ENCODE measurements at regions not wholly inside any gene's neighbourhood (a gene's known extent, or its start where the extent isn't known, plus 50 kb on each side); places are given as distances from the start of the nearest gene placed in this dataset.

GRCh38 chr2:150853263-150853662 is 365.8 kb upstream of the RND3 start:
- ATAC-seq, result no peak
- no peak overlapping the region for H3K4me2 ChIP-seq (ENCODE audit: low read length)
- no peaks in the 10 kb centered on the region for H3K79me2 ChIP-seq (ENCODE audit: low read length)
- no peak overlapping the region for H3K27ac ChIP-seq (ENCODE audit: low read length)
- H3K9ac ChIP-seq (ENCODE audit: low read length), result no peak overlapping the region
- no peak for DNase-seq
- intact Hi-C loops (cut with micrococcal nuclease), result no loop called here
- H2AFZ ChIP-seq (ENCODE audit: low read length), result no peak overlapping the region
- CTCF ChIA-PET, result no interaction called here
- no peak for TF ChIP-seq CTCF (conservative IDR thresholded peaks at IDR 0.05; ENCODE audit: low read depth, low read length)
- no peak for TF ChIP-seq EZH2phosphoT487 (IDR thresholded peaks at IDR 0.05; ENCODE audit: borderline replicate concordance, low read length)
- TF ChIP-seq EZH2 (IDR thresholded peaks at IDR 0.05; ENCODE audit: low read length, unreplicated experiment), result no peak
- POLR2A ChIA-PET (ENCODE audit: unreplicated experiment), result no interaction called here
- H3K27me3 ChIP-seq (ENCODE audit: low read length), result no peaks in the 10 kb centered on the region
- peaks cover 5% of the 10 kb centered on the region for H3F3A ChIP-seq (ENCODE audit: low read length, unreplicated experiment)
- no peaks in the 10 kb centered on the region for H3K36me3 ChIP-seq (ENCODE audit: low read depth, low read length)
- BruUV-seq (replicated peaks), result no TSS peak
- H3K4me1 ChIP-seq (ENCODE audit: insufficient read depth, low read length), result peaks cover 28% of the 10 kb centered on the region
- H3K9me3 ChIP-seq (ENCODE audit: low read length), result no peaks in the 10 kb centered on the region
- H4K20me1 ChIP-seq (ENCODE audit: low read length), result no peaks in the 10 kb centered on the region
- no peak overlapping the region for H3K4me3 ChIP-seq (ENCODE audit: low read length)
- no peaks in the 10 kb centered on the region for H3K9me2 ChIP-seq (replicated peaks; ENCODE audit: low read length)

- no peaks in the 10 kb centered on the region for H3K9me3 ChIP-seq (ENCODE audit: low read length)
- no peaks in the 10 kb centered on the region for H4K20me1 ChIP-seq (ENCODE audit: low read length)
- no peak overlapping the region for H3K4me3 ChIP-seq (ENCODE audit: low read length)
- TF ChIP-seq CTCF (conservative IDR thresholded peaks at IDR 0.05; ENCODE audit: low read depth, low read length) (no peak), EZH2phosphoT487 (IDR thresholded peaks at IDR 0.05; ENCODE audit: borderline replicate concordance, low read length) (no peak), EZH2 (IDR thresholded peaks at IDR 0.05; ENCODE audit: low read length, unreplicated experiment) (no peak)
- ChIA-PET CTCF (no interaction called here), POLR2A (ENCODE audit: unreplicated experiment) (no interaction called here)
- H2AFZ ChIP-seq (ENCODE audit: low read length), result no peak overlapping the region
- H3K9me2 ChIP-seq (replicated peaks; ENCODE audit: low read length), result no peaks in the 10 kb centered on the region
- H3K4me1 ChIP-seq (ENCODE audit: insufficient read depth, low read length), result peaks cover 10% of the 10 kb centered on the region
- H3K79me2 ChIP-seq (ENCODE audit: low read length), result no peaks in the 10 kb centered on the region
- H3F3A ChIP-seq (ENCODE audit: low read length, unreplicated experiment), result no peaks in the 10 kb centered on the region
- ATAC-seq, result no peak
- no peaks in the 10 kb centered on the region for H3K27me3 ChIP-seq (ENCODE audit: low read length)
- no peak for DNase-seq
- H3K4me2 ChIP-seq (ENCODE audit: low read length), result no peak overlapping the region
- no peak overlapping the region for H3K27ac ChIP-seq (ENCODE audit: low read length)
- intact Hi-C loops (cut with micrococcal nuclease), result no loop called here
- no TSS peak for BruUV-seq (replicated peaks)
- H3K36me3 ChIP-seq (ENCODE audit: low read depth, low read length), result no peaks in the 10 kb centered on the region
- H3K9ac ChIP-seq (ENCODE audit: low read length), result no peak overlapping the region
Measured at GRCh38 chr2:150850641-150851040, 363.2 kb upstream of the RND3 start.

- no peak overlapping the region for H2AFZ ChIP-seq (ENCODE audit: low read length)
- ChIA-PET POLR2A (ENCODE audit: unreplicated experiment) (no interaction called here), CTCF (no interaction called here)
- H3K4me1 ChIP-seq (ENCODE audit: insufficient read depth, low read length), result peaks cover 6% of the 10 kb centered on the region; the same call in 1 of the 2 replicates
- H3F3A ChIP-seq (ENCODE audit: low read length, unreplicated experiment), result no peaks in the 10 kb centered on the region
- no peaks in the 10 kb centered on the region for H3K9me2 ChIP-seq (replicated peaks; ENCODE audit: low read length)
- TF ChIP-seq EZH2 (IDR thresholded peaks at IDR 0.05; ENCODE audit: low read length, unreplicated experiment) (no peak), EZH2phosphoT487 (IDR thresholded peaks at IDR 0.05; ENCODE audit: borderline replicate concordance, low read length) (no peak), CTCF (conservative IDR thresholded peaks at IDR 0.05; ENCODE audit: low read depth, low read length) (no peak)
- no peaks in the 10 kb centered on the region for H3K36me3 ChIP-seq (ENCODE audit: low read depth, low read length)
- H3K27me3 ChIP-seq (ENCODE audit: low read length), result no peaks in the 10 kb centered on the region
- H4K20me1 ChIP-seq (ENCODE audit: low read length), result no peaks in the 10 kb centered on the region
- no peak overlapping the region for H3K4me2 ChIP-seq (ENCODE audit: low read length)
- H3K9ac ChIP-seq (ENCODE audit: low read length), result no peak overlapping the region
- intact Hi-C loops (cut with micrococcal nuclease), result no loop called here
- BruUV-seq (replicated peaks), result no TSS peak
- no peak overlapping the region for H3K27ac ChIP-seq (ENCODE audit: low read length)
- DNase-seq (no peak), ATAC-seq (peak; percentile 72)
- no peak overlapping the region for H3K4me3 ChIP-seq (ENCODE audit: low read length)
- no peaks in the 10 kb centered on the region for H3K9me3 ChIP-seq (ENCODE audit: low read length)
- H3K79me2 ChIP-seq (ENCODE audit: low read length), result no peaks in the 10 kb centered on the region
Measured at GRCh38 chr2:150847578-150847977, 360.1 kb upstream of the RND3 start.

Measured in PC-3 (cell line).